Activated CD8-positive, alpha-beta memory T cell treated with anti-CD3 and anti-CD28 coated beads, Interleukin-2, amount 50 U/mL, for 24 hours (primary cell): ENCODE measurements at regions not wholly inside any gene's neighbourhood (a gene's known extent, or its start where the extent isn't known, plus 50 kb on each side); places are given as distances from the start of the nearest gene placed in this dataset.
"Not testable (repeated sequence)": the region's sequence is repeated elsewhere in the genome, so short reads cannot be mapped to it uniquely, and the experiment has no call there.

Experiments used
- DNase-seq: peaks from one replicate; pipeline ENCODE4 v3.0.0-alpha.2; 2020; ENCODE audit errors: extremely low read depth

- DNase-seq: no peak
Measured at GRCh38 chr3:181985386-181985785, 273.7 kb downstream of the SOX2 start.

- DNase-seq: no peak
Measured at GRCh38 chr3:181987736-181988135, 276.0 kb downstream of the SOX2 start.

- DNase-seq: no peak
Measured at GRCh38 chr3:181998828-181999227, 287.1 kb downstream of the SOX2 start.

- DNase-seq: no peak
Measured at GRCh38 chr3:181999314-181999713, 287.6 kb downstream of the SOX2 start.

- no peak for DNase-seq
Measured at GRCh38 chr3:182000447-182000846, 288.7 kb downstream of the SOX2 start.

GRCh38 chr3:182005219-182005618 lies 293.5 kb downstream of the SOX2 start:
- DNase-seq: no peak

GRCh38 chr3:182005701-182006100 lies 294.0 kb downstream of the SOX2 start:
- DNase-seq: no peak

- DNase-seq: no peak
Measured at GRCh38 chr3:182006431-182006830, 294.7 kb downstream of the SOX2 start.

- no peak for DNase-seq
Measured at GRCh38 chr3:182007441-182007840, 295.7 kb downstream of the SOX2 start.

- DNase-seq: no peak
Measured at GRCh38 chr3:182018361-182018760, 306.6 kb downstream of the SOX2 start.

GRCh38 chr3:182019926-182020325 lies 308.2 kb downstream of the SOX2 start:
- DNase-seq: no peak

GRCh38 chr3:182023843-182024242 lies 312.1 kb downstream of the SOX2 start:
- no peak for DNase-seq

GRCh38 chr3:182027366-182027765 lies 315.6 kb downstream of the SOX2 start:
- no peak for DNase-seq

- DNase-seq: no peak
Measured at GRCh38 chr3:182028081-182028480, 316.4 kb downstream of the SOX2 start.

- DNase-seq: not testable (repeated sequence)
Measured at GRCh38 chr3:182034231-182034630, 322.5 kb downstream of the SOX2 start.

GRCh38 chr3:182035324-182035723 lies 323.6 kb downstream of the SOX2 start:
- DNase-seq: no peak

- DNase-seq: no peak
Measured at GRCh38 chr3:182036382-182036781, 324.7 kb downstream of the SOX2 start.

GRCh38 chr3:182041668-182042291 lies 330.1 kb downstream of the SOX2 start:
- no peak for DNase-seq

GRCh38 chr3:182045736-182046135 lies 334.0 kb downstream of the SOX2 start:
- no peak for DNase-seq

- no peak for DNase-seq
Measured at GRCh38 chr3:182046166-182046764, 334.5 kb downstream of the SOX2 start.

GRCh38 chr3:182050932-182051331 lies 339.2 kb downstream of the SOX2 start:
- no peak for DNase-seq

GRCh38 chr3:182052332-182052731 lies 340.6 kb downstream of the SOX2 start:
- no peak for DNase-seq

GRCh38 chr3:182052757-182053156 lies 341.0 kb downstream of the SOX2 start:
- no peak for DNase-seq

- DNase-seq: no peak
Measured at GRCh38 chr3:182058488-182058887, 346.8 kb downstream of the SOX2 start.
